ENCODE measurements at regions not wholly inside any gene's neighbourhood (a gene's known extent, or its start where the extent isn't known, plus 50 kb on each side); places are given as distances from the start of the nearest gene placed in this dataset.
"Not testable (repeated sequence)": the region's sequence is repeated elsewhere in the genome, so short reads cannot be mapped to it uniquely, and the experiment has no call there.

DNA sequence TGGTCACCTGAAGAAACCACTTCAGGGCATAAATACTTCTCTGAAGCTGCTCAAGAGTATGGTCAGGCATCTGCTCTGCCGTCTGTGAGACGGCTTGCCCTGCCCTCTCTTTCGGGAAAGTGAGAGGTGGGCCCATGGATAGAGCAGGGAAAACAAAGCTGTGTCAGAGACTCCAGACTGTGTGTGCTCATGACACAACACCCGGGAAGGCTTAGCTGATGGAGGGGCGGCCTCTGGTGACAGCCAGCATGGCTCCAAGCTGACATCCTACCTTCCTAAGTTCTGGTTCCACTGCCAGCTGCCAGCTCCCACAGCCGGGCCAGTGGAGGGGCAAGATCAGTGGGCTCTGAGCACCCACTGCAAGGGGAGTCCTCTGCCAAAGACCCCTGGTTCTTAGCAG lies 215.3 kb downstream of the ANKRD30B start:
- H3K9me3 ChIP-seq (ENCODE audit: control insufficient read depth, low read length), result no peaks in the 10 kb centered on the region
- no peaks in the 10 kb centered on the region for H3K4me1 ChIP-seq (ENCODE audit: control insufficient read depth, insufficient read depth, low read length)
- DNase-seq (no peak), ATAC-seq (no peak)
- H3K27ac ChIP-seq (ENCODE audit: low read length), result no peak overlapping the region
- H3K4me3 ChIP-seq (ENCODE audit: low read length), result no peak overlapping the region
- intact Hi-C loops (cut with DNase I), result no loop called here
- H3K27me3 ChIP-seq (ENCODE audit: control insufficient read depth, insufficient read depth), result no peaks in the 10 kb centered on the region
- WGBS, result 86% methylated on average over 6 of the region's 6 CpGs

DNA sequence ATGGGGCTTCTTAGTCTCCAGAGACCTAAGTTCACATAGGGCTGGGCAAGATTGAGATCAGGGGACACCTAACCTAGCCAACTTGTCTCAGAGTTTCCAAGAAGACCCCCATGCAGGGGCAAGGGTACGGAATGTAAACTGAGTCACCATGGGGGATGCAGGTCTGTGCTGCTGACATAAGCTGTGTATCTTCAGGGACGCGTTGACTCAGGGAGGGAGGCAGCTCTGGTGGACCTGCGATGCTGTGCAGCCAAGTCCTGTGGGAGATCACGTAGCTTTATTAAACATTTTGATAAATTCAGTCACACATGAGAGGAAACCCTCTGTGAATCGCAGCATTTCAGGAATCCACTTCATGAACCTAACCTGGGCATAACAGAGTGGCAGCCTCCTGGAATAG lies 216.0 kb downstream of the ANKRD30B start:
- H3K4me1 ChIP-seq (ENCODE audit: control insufficient read depth, insufficient read depth, low read length), result no peaks in the 10 kb centered on the region
- no peak for DNase-seq
- intact Hi-C loops (cut with DNase I), result no loop called here
- H3K4me3 ChIP-seq (ENCODE audit: low read length), result no peak overlapping the region
- no peak overlapping the region for H3K27ac ChIP-seq (ENCODE audit: low read length)
- H3K9me3 ChIP-seq (ENCODE audit: control insufficient read depth, low read length), result no peaks in the 10 kb centered on the region
- H3K27me3 ChIP-seq (ENCODE audit: control insufficient read depth, insufficient read depth), result no peaks in the 10 kb centered on the region
- WGBS, result 86% methylated on average over 6 of the region's 6 CpGs
- no peak for ATAC-seq

DNA sequence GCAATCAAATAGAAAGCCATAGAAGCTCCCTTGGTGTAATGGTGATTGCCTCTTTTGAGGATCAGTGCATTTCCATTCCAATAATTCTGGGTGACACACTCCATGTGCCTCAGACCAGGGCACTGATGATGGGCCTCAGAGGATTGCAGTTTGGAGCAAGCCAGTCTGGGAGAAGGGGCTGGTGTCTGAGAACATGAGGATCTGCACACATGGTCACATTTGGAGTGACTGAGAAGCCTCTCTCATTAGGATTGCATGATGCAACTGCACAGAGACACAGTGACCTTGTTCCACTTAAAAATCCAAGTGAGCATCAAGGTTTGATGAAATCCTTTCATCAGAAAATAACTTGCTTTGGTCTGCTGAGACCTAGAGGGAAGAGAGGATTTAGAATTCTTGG lies 216.4 kb downstream of the ANKRD30B start:
- intact Hi-C loops (cut with DNase I), result no loop called here
- no peak for ATAC-seq

DNA sequence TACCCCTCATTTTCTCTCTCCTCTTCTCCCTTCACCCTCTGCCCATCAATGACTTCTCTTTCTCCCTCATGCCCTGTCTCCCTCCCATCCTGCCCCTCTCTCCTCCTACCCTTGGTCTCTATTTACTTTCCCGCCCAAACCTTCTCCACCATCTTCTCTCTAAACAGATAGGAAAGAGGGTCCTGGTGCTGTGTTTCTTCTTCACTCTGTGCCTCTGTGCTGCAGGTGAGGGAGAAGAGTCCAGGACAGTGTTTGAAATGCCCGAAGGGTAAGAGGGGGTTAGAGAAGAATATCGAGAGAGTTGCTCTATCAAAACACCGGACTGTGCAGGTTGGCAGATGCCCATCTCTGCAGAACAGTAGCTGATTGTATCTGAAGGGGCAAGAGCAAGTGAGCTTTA lies 217.0 kb downstream of the ANKRD30B start:
- DNase-seq; H3K27ac ChIP-seq (ENCODE audit: low read length); intact Hi-C loops (cut with DNase I); ATAC-seq; H3K4me3 ChIP-seq (ENCODE audit: low read length); H3K9me3 ChIP-seq (ENCODE audit: control insufficient read depth, low read length); H3K4me1 ChIP-seq (ENCODE audit: control insufficient read depth, insufficient read depth, low read length); H3K27me3 ChIP-seq (ENCODE audit: control insufficient read depth, insufficient read depth): not testable (repeated sequence)
- WGBS, result 84% methylated on average over 4 of the region's 4 CpGs

More for the DNA sequence above, 216.4 kb downstream of the ANKRD30B start:
- no peak overlapping the region for H3K4me3 ChIP-seq (ENCODE audit: low read length)
- H3K9me3 ChIP-seq (ENCODE audit: control insufficient read depth, low read length), result no peaks in the 10 kb centered on the region
- H3K4me1 ChIP-seq (ENCODE audit: control insufficient read depth, insufficient read depth, low read length), result no peaks in the 10 kb centered on the region
- no peak for DNase-seq
- H3K27me3 ChIP-seq (ENCODE audit: control insufficient read depth, insufficient read depth), result no peaks in the 10 kb centered on the region
- no peak overlapping the region for H3K27ac ChIP-seq (ENCODE audit: low read length)

DNA sequence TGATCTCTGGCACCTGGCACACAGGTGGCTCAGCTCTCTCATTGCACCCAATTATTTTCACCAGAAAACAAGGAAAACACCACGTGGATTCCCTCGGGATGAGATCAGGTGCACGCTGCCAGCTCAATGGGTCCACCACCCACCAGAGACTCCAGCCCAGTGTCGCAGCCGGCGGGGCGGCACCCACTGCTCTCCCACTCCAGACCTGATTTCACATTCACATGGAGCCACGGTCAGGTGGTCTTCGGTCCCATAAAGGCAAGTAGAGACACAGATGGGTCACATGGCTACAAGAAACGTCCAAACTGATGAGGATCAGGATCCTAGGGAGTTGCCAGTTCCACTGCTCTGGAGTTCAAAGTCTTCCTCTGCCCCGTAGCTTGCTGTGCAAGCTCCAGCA lies 217.6 kb downstream of the ANKRD30B start:
- Histone ChIP-seq H3K9me3 (ENCODE audit: control insufficient read depth, low read length) (no peaks in the 10 kb centered on the region), H3K27me3 (ENCODE audit: control insufficient read depth, insufficient read depth) (no peaks in the 10 kb centered on the region), H3K4me1 (ENCODE audit: control insufficient read depth, insufficient read depth, low read length) (no peaks in the 10 kb centered on the region), H3K27ac (ENCODE audit: low read length) (no peak overlapping the region), H3K4me3 (ENCODE audit: low read length) (no peak overlapping the region)
- intact Hi-C loops (cut with DNase I), result no loop called here
- ATAC-seq (no peak), DNase-seq (no peak)
- 75% methylated on average over 11 of the region's 11 CpGs for WGBS

DNA sequence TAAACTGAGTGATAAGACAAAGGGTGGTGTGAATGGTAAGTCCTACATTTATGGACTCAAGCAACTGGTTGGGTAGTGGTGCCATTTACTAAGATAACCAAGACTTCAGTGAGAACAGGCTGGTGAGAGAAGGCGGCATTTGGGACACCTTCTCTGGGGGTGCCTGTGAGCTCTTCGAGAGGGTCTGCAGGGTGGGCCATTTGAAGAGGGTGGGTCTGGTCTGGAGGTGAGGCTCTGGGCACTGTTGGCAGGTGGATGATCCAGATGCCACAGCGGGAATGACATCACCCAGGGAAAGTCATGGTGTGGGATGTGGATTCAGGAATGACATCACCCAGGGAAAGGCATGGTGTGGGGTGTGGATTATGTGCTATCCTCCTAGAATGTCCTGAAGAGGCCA lies 219.3 kb downstream of the ANKRD30B start:
- ATAC-seq; DNase-seq; H3K4me3 ChIP-seq (ENCODE audit: low read length); H3K27me3 ChIP-seq (ENCODE audit: control insufficient read depth, insufficient read depth); H3K27ac ChIP-seq (ENCODE audit: low read length); H3K4me1 ChIP-seq (ENCODE audit: control insufficient read depth, insufficient read depth, low read length); intact Hi-C loops (cut with DNase I); H3K9me3 ChIP-seq (ENCODE audit: control insufficient read depth, low read length): not testable (repeated sequence)
- whole genome bisulfite sequencing, result 77% methylated on average over 3 of the region's 3 CpGs

DNA sequence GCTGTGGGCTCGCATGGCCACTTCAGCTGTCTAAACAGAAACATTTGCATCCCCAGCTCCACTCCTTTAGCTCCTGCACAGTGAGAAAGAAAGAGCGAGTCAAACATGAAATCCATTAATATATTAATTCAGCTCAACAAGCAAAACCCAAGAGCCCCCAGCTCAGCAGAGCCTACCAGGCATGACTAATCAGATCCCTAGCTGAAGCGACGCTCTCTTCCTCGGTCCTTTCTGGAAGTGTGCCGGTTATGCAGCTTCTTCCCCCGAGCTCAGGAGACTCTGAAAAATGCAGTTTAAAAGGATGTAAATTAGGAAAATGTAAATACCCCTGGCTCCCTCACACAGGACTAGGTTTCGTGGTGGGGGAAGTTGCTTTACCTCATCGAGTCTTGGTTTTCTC lies 221.5 kb downstream of the ANKRD30B start:
- ATAC-seq (no peak), DNase-seq (no peak)
- H3K4me1 ChIP-seq (ENCODE audit: control insufficient read depth, insufficient read depth, low read length), result no peaks in the 10 kb centered on the region
- H3K9me3 ChIP-seq (ENCODE audit: control insufficient read depth, low read length), result no peaks in the 10 kb centered on the region
- no peak overlapping the region for H3K27ac ChIP-seq (ENCODE audit: low read length)
- intact Hi-C loops (cut with DNase I), result no loop called here
- H3K4me3 ChIP-seq (ENCODE audit: low read length), result no peak overlapping the region
- no peaks in the 10 kb centered on the region for H3K27me3 ChIP-seq (ENCODE audit: control insufficient read depth, insufficient read depth)
- WGBS, result 56% methylated on average over 9 of the region's 9 CpGs

DNA sequence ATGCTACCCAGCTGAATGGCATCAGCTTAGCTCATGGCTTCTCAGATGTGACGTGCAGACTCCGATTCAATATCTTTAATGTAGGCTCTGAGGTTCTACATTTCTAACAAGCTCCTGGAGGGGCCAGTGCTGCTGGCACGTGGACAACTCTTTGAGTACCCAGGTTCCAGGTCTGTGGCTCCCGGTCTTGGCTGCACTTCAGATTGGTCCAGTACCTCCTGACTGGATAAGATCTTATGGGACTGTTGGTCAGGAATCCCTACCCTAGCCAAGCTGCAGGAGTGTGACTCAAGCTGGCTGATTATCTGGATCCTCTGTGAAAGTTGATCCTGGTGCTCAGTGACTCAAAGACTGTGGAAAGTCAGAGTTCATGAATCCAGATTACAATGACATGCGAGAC lies 222.1 kb downstream of the ANKRD30B start:
- ATAC-seq (no peak), DNase-seq (no peak)
- H3K27me3 ChIP-seq (ENCODE audit: control insufficient read depth, insufficient read depth), result no peaks in the 10 kb centered on the region
- no peak overlapping the region for H3K4me3 ChIP-seq (ENCODE audit: low read length)
- intact Hi-C loops (cut with DNase I), result no loop called here
- H3K4me1 ChIP-seq (ENCODE audit: control insufficient read depth, insufficient read depth, low read length), result no peaks in the 10 kb centered on the region
- H3K9me3 ChIP-seq (ENCODE audit: control insufficient read depth, low read length), result no peaks in the 10 kb centered on the region
- no peak overlapping the region for H3K27ac ChIP-seq (ENCODE audit: low read length)
- WGBS, result 69% methylated on average over 5 of the region's 5 CpGs

DNA sequence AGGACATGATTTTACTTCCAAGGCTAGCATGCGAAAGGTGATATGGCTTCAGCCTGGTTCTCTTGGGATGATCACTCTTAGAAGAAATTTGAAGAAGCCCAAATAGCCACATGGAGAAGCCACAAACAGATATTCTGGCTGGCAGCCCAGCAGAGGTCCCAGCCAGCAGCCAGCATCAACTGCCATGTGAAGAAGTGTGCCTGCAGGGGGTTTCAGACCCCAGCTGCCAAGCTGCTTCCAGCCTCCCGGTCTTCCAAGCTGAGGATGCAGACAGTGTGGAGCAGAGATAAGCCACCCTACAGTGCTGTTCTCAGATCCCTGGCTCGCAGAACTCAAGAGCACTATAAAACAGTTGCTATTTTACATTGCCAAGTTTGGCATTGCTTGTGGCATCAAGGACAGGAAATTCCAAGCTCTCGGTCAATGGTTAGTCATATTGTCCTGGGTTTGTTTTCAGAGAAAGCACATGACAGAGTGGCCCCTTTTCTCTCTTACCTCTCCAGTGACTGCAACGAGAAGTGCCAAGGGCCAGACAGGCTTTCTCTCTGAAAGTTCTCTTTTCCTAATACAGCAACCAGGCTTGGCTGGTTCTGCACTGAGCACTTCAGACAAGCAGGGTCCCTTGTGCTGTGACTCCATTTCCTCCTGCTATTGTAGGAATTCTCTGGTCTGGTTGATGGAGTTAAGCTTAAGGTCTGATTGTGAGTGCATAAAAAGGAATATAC lies 223.7 kb downstream of the ANKRD30B start:
- ATAC-seq (no peak), DNase-seq (no peak)
- Histone ChIP-seq H3K4me3 (ENCODE audit: low read length) (no peak overlapping the region), H3K27ac (ENCODE audit: low read length) (no peak overlapping the region), H3K4me1 (ENCODE audit: control insufficient read depth, insufficient read depth, low read length) (no peaks in the 10 kb centered on the region), H3K27me3 (ENCODE audit: control insufficient read depth, insufficient read depth) (no peaks in the 10 kb centered on the region), H3K9me3 (ENCODE audit: control insufficient read depth, low read length) (no peaks in the 10 kb centered on the region)
- intact Hi-C loops (cut with DNase I), result no loop called here
- WGBS, result 54% methylated on average over 5 of the region's 5 CpGs

DNA sequence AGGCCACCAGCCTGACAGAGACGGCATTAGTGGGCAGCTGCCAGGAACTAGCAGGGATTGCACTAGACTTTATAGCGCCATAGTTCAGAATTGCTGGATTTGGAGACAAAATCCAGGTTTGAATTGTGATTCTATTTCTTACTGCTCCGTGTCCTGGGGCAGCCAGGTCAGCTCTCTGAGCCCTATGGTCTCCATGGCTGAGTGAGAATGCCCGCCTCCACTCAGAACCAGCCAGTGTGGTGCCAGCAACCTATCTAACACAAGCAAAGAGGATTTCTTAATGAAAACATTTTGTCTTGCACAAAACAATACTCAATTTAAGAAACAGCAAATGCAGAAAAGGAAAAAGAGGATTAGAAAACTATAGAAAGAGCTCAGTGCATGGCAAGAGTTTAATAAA lies 225.4 kb downstream of the ANKRD30B start:
- ATAC-seq; H3K4me1 ChIP-seq (ENCODE audit: control insufficient read depth, insufficient read depth, low read length); H3K27me3 ChIP-seq (ENCODE audit: control insufficient read depth, insufficient read depth); DNase-seq; intact Hi-C loops (cut with DNase I); H3K9me3 ChIP-seq (ENCODE audit: control insufficient read depth, low read length); H3K4me3 ChIP-seq (ENCODE audit: low read length); H3K27ac ChIP-seq (ENCODE audit: low read length): not testable (repeated sequence)
- 69% methylated on average over 4 of the region's 4 CpGs for WGBS

DNA sequence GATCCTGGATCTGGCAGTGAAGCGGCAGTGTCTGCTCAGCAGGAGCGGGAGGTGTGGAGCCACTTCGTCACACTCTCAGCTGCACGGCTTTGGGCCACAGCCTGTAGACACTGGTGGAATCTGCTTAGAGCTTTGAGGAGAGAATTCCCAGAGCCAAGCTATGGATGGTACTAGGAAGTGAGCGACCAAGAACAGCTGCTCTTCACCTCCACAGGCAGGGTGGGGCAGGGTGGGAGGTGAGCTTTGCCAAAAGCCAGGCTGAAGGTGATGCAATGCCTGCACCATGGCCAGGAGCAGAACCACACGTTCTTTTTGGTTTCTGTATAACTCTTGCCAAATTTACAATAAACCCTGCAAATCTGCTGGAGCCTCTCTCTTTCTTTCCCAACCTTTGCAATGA lies 226.1 kb downstream of the ANKRD30B start:
- no peak overlapping the region for H3K4me3 ChIP-seq (ENCODE audit: low read length)
- DNase-seq (no peak), ATAC-seq (no peak)
- intact Hi-C loops (cut with DNase I), result no loop called here
- no peaks in the 10 kb centered on the region for H3K27me3 ChIP-seq (ENCODE audit: control insufficient read depth, insufficient read depth)
- 80% methylated on average over 6 of the region's 6 CpGs for WGBS
- H3K27ac ChIP-seq (ENCODE audit: low read length), result no peak overlapping the region
- H3K4me1 ChIP-seq (ENCODE audit: control insufficient read depth, insufficient read depth, low read length), result no peaks in the 10 kb centered on the region
- H3K9me3 ChIP-seq (ENCODE audit: control insufficient read depth, low read length), result no peaks in the 10 kb centered on the region

DNA sequence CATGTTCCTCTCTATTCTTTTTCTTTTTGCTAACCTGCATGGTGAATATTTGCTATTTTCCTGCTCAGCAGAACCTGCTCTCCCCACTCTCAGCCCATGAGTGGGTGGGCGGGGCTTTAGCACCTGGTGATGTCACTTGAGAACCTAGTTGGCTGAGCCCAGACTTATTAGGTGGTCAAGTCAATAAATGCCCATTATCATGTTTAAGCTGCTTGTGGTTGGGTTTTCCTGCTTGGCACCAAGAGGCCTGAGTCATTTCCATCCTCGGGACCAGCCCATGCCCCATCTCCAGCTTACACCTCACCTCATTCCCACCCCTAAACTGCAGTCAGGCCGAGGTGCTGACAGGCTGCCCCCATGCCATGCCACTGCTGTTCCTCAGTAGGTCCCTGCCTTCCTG lies 226.6 kb downstream of the ANKRD30B start:
- Histone ChIP-seq H3K27ac (ENCODE audit: low read length) (no peak overlapping the region), H3K4me1 (ENCODE audit: control insufficient read depth, insufficient read depth, low read length) (no peaks in the 10 kb centered on the region), H3K27me3 (ENCODE audit: control insufficient read depth, insufficient read depth) (no peaks in the 10 kb centered on the region), H3K4me3 (ENCODE audit: low read length) (no peak overlapping the region), H3K9me3 (ENCODE audit: control insufficient read depth, low read length) (no peaks in the 10 kb centered on the region)
- WGBS, result 51% methylated on average over 3 of the region's 3 CpGs
- no peak for DNase-seq
- intact Hi-C loops (cut with DNase I), result no loop called here
- ATAC-seq, result no peak

Measured in right cardiac atrium (tissue), 5 donors.